Stimulated activated CD8-positive, alpha-beta memory T cell treated with anti-CD3 and anti-CD28 coated beads, Interleukin-7, amount 100 ng/mL, for 1 hour (primary cell): ENCODE measurements at regions not wholly inside any gene's neighbourhood (a gene's known extent, or its start where the extent isn't known, plus 50 kb on each side); places are given as distances from the start of the nearest gene placed in this dataset.
"Not testable (repeated sequence)": the region's sequence is repeated elsewhere in the genome, so short reads cannot be mapped to it uniquely, and the experiment has no call there.

ENCODE experiments used
- DNase-seq, 2 donors: peaks; one replicate each; pipeline ENCODE4 v3.0.0-alpha.2; 2020; ENCODE audit warnings: low read depth in 2 of 2

DNA sequence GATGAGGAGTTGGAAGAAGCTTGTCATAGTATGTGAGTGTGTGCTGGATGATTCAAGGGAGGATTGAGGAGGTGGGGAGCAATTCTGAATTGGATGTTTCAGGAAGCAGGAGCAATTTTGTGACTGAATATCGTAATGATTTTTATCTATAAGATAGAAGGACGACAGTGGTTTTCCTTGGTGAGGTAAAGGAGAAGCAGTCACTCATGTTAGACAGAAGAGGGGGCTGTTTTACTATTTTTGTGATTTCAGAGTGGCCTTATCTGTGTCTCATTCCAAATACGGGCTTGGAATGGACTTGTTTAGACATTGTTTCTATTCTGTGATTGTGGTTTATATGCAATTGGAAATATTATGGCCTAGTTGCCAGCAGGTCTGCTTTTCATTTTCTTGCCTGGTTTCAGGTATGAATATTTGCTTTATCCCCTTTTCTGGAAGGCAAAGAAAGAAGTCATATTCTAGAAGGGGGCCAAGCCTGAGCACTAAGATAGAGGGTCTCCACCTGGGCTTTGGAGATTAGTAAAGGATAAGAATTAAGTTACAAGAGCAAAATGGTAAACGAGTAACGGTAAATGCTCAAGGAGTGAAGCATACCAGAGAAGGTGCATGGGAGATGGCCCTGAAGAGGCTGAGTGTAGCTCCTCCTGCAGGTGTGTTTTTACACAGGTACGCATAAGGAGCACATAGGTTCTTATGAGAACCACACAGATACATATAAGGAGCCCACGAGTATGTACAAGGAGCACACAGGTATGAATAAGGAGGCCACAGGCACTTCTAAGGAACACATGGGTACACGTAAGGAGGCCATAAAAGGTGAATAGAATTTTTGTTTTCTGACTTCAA, 124.6 kb upstream of the KCNAB1 start:
- no peak for DNase-seq

DNA sequence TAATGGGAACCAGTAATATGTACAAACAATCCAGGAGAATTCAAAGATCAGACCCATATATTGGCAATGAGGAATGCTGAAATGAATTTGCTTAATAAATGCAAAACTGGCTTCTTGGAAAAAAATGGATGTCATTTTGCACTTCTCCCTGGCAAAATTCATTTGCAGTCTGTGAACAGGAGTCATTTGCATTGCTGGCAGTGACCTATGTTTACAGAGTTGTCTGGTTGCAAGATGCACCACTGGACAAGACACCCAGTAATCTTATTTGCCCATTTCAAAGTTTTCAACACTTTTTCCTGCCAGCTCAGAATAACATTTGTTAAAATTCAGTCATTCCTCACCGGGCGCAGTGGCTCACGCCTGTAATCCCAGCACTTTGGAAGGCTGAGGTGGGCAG, 123.5 kb upstream of the KCNAB1 start:
- DNase-seq = no peak

GRCh38 chr3:155998173-155998572, 122.2 kb upstream of the KCNAB1 start:
- not testable (repeated sequence) for DNase-seq

GRCh38 chr3:156005736-156006135, 114.6 kb upstream of the KCNAB1 start:
- DNase-seq = no peak

GRCh38 chr3:156010829-156011228, 109.5 kb upstream of the KCNAB1 start:
- no peak for DNase-seq

- DNase-seq = no peak
Measured at GRCh38 chr3:156014489-156014888, 105.9 kb upstream of the KCNAB1 start.

GRCh38 chr3:156016902-156017301, 103.5 kb upstream of the KCNAB1 start:
- DNase-seq = no peak

DNA sequence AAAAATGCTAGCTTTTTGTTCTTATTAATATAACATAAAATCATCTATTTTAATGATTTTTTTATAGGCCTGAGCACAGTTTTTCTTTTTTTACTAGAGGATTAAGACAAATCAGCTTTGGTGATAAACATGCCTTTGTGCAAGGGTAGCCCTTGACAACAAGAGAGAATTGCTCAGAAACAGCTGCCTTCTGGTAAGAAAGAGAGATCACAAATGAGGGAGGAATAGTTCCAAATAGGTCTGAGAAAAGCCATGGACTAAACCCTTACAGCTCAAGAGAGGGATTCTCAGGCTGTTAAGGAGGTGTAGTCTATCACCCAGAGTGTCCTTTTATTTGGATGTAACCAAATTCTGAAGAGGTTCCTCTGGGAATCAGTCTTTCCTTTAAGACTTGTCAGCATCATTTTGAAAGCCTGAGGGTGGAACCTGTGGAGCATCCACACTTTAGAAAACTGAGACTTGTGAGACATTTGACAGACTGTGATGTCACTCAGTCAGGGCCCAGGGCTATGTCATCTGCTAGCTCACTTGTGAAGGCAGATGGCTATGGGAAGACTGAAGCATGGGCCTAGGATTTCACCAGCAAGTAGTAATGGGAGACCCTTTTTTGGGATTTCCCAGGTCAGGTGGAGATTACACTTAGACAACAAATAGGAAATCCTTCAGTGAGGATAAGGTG, 102.9 kb upstream of the KCNAB1 start:
- DNase-seq = no peak

DNA sequence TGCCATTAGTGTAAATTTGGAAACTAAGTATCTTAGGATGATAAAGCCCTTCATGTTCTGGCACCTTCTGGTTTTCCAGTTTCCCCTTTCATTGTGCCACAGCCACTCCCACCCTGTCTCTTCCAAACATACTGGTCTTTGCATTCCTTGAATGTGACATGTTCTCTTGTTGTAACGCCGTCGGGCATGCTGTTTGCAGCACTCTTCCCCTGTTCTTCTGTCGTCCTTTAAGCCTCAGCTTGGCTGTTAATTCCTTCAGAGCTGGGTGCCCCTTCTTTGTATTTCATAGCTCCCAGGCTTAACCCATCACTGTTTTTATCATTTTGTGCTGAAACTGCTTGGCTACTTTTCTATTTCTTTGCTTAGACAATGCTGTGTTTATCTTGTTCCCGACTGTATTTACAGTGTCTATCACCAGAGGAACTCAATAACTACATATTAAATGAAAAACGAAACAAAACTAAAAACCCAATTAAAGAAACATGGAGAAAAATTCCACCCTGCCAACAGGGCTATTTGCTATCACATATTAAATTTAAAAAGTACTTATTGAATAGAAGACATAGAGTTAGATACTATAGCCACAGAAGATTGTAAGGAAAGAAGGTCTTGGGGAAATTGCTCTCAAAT, 95.4 kb upstream of the KCNAB1 start:
- no peak for DNase-seq

DNA sequence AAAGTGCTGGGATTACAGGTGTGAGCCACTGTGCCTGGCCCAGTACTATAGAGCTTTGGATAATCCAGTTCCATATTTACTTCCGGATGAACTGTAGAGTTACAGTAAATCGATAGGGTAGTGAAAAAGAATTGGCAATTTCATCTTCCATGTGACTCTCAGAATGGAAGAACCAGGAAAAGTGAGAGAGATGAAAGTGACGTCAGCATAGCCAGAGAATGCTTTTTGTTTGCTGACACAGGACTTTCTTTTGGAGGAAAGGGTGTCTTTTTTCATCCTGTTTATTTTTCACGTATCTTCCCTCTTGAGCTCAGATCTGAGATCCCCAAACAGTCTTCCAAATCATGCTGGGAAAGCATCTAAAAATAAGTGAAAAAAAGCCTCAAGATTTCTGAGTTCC, 91.2 kb upstream of the KCNAB1 start:
- no peak for DNase-seq

GRCh38 chr3:156030723-156031122, 89.7 kb upstream of the KCNAB1 start:
- DNase-seq = no peak

GRCh38 chr3:156033428-156033827, 87.0 kb upstream of the KCNAB1 start:
- DNase-seq = no peak

GRCh38 chr3:156035158-156035557, 85.2 kb upstream of the KCNAB1 start:
- no peak for DNase-seq

DNA sequence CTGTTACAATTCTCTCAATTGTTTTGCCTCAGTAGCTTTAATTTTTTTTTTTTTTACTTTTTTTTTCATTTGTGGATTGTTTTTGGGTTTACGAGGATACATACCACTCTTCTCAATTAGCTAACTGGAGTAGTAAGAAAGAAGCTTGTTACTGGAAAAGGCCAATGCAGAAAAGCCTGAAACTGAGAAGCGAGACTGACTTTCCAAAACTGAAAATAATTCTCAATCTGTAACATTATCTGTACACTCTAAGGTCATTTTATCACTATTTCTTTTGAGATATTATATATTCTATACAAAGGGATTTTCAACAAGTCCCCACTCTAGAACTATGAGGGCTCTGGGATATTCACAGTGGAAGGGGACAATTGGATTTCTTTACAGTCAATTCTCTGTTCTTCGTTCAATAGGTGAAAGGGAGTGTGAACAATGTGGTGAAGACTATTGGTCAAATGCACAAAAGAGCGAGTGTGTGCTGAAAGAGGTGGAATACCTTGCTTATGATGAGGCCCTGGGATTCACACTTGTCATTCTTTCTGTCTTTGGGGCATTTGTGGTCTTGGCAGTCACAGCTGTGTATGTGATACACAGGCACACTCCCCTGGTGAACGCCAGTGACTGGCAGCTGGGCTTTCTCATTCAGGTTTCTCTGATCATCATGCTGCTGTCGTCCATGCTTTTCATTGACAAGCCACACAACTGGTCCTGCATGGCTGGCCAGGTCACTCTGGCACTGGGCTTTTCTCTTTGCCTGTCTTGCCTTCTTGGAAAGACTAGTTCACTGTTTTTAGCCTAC, 83.9 kb upstream of the KCNAB1 start:
- no peak for DNase-seq

DNA sequence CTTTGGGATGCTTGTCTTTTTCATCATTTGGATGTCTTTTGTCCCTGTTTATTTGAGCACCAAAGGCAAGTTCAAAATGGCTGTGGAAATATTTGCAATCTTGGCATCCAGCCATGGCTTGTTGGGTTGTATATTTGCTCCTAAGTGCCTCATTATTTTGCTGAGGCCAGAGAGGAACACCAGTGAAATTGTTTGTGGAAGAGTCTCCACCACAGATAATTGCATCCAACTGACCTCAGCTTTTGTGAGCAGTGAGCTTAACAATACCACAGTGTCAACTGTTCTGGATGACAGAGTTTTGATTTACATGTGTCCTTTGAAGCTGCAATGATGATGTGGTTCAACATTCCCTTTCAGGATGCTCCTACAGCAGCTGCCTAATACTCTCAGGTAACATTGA, 83.0 kb upstream of the KCNAB1 start:
- no peak for DNase-seq

GRCh38 chr3:156038869-156039268, 81.5 kb upstream of the KCNAB1 start:
- no peak for DNase-seq

GRCh38 chr3:156040041-156040440, 80.3 kb upstream of the KCNAB1 start:
- DNase-seq = no peak

DNA sequence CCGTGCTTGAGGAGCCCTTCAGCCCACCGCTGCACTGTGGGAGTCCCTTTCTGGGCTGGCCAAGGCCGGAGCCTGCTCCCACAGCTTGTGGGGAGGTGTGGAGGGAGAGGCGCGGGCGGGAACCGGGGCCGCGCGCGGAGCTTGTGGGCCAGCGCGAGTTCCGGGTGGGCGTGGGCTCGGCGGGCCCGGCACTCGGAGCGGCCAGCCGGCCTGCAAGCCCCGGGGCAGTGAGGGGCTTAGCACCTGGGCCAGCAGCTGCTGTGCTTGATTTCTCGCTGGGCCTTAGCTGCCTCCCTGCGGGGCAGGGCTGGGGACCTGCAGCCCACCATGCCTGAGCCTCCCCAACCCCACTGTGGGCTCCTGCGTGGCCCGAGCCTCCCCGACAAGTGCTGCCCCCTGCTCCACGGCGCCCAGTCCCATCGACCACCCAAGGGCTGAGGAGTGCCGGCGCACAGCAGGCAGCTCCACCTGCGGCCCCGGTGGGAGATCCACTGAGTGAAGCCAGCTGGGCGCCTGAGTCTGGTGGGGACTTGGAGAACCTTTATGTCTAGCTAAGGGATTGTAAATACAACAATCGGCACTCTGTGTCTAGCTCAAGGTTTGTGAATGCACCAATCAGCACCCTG, 79.0 kb upstream of the KCNAB1 start:
- DNase-seq = not testable (repeated sequence)

GRCh38 chr3:156041856-156042255, 78.5 kb upstream of the KCNAB1 start:
- DNase-seq = not testable (repeated sequence)

DNA sequence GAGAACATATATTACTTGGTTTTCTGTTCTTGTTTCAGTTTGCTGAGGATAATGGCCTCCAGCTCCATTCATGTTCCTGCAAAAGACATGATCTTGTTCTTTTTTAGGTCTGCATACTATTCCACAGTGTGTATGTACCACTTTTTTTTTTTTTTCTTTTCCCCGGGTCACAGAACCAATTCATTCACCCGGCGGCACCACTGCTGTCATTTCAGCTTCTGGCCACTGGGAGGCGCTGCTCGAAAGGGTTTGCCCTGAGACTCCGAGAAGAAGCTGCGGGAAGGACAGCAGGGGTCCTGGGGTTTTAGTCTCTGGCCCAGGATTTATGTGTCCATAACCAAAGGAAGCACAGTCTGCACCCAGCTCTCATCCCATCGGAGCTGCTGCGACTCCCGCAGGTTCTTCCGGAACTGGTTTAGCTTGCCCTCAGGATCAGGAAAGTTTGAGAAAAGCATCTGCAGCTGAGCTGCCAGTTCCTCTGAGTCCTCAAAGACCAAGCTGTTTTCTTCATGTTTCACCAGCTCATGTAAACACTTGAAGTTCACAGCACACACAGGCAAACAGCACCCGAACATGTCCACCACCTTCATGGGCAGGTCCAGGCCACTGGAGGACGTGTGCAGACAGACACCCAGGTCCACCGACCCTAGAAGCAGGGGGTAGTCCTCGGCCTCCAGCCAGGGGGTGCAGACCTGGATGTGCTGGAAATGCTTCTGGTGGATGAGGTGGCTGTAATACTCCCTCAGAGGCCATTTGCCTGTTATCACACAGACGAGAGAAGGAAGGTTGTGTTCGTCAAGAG, 76.3 kb upstream of the KCNAB1 start:
- peak; percentile 9 to 14 for DNase-seq

GRCh38 chr3:156044634-156044975, 75.8 kb upstream of the KCNAB1 start:
- no peak for DNase-seq
